Stimulated activated CD8-positive, alpha-beta memory T cell treated with anti-CD3 and anti-CD28 coated beads, Interleukin-4, amount 100 ng/mL, for 1 hour (primary cell): ENCODE measurements at regions not wholly inside any gene's neighbourhood (a gene's known extent, or its start where the extent isn't known, plus 50 kb on each side); places are given as distances from the start of the nearest gene placed in this dataset.

Experiments
- DNase-seq, 2 donors: peaks; one replicate each; pipeline ENCODE4 v3.0.0-alpha.2; 2020; ENCODE audit warnings: low read depth in 2 of 2, low spot score in 1 of 2

DNA sequence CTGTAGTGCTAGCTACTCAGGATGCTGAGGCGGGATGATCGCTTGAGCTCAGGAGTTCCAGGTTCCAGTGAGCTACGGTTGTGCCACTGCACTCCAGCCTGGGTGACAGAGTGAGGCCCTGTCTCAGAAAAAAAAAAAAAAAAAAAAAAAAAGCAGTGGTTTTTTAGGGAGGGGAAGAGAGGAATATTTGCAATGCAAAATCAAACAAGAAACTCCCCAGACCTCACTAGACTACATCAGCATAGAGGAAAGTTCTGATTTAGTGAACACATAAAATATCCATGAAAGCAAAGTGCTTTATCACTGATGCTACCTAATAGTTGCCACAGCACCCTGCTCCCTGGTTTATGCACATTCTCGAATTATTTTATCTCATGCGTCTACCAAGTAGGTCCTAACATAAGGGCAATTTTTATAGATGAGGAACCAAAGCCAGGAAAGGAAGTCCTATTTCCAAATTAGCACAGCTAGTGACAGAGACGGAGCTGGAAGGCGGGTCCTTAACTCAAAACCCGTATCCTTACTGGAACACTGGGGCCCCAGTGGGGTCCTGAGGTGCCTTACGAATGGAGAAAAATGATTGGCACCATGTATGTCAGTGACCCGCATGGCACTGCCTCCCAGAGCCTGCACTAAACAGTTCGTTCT is 50.7 kb upstream of the GPR157 start:
- no peak for DNase-seq

- no peak for DNase-seq
These were observed 51.4 kb upstream of the GPR157 start for GRCh38 chr1:9180111-9180819.

- DNase-seq: peak; percentile 45 to 51
These were observed 52.4 kb upstream of the GPR157 start for GRCh38 chr1:9181176-9181906.

DNA sequence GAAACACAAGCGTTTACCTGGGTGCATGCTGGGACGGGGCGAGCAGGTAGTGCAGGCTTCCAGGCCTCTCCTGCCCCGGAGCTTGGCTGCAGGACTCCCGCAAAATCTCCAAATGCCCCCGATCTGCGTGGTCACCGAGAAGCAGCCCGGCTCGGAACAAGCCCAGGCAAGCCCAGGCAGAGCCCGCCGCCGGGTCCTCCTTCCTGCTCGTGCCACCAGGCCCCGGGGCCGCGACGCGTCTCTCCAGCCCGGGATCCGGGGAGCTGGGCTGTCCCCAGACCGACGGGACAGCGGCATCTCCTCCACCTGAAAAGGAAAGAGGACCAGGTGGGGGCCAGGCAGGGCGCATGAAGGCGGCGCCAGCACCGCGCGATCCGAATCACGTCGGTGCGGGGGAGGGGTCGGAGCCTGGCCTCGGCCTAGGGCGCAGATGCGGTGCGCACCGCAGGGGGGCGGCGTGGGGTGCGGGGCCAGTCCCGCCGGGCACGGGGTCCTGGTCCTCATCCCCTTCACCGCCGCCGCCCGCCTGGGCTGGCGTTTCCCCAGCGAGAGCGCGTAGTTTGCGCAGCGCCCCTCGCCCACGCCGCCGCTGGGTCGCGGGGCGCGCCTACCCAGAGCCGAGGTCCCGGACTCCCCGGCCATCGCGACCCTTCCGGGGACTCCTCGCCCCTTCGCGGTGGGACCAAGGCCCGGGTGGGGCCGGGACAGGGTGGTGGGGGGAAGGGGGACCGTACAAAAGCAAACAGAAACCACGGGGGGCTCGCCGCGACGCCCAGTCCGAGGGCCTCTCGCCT is 52.4 kb upstream of the H6PD start:
- DNase-seq: no peak

- DNase-seq: no peak
These were observed 51.8 kb upstream of the H6PD start for GRCh38 chr1:9182784-9183257.

GRCh38 chr1:9183441-9183840 is 51.1 kb upstream of the H6PD start:
- no peak for DNase-seq

- no peak for DNase-seq
These were observed 50.7 kb upstream of the H6PD start for GRCh38 chr1:9183898-9184297.

DNA sequence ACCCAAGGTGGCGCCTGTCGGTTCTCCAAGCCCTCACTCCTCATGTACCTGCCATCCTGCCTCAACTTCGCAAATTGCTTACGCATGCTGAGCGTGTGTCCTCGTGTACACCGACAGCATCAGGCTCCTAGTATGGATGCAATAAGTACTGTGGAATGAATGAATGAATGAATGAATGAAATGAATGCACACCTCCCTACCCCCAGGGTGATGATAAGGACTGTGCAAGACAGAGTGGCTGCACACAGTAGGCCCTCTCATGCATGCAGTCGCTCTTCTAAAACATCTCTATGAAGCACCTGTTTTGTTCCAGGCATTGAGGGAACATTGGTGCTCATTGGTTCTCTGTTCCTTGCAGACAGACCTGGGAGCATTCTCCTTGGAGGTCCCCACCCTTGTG is 49.8 kb upstream of the H6PD start:
- no peak for DNase-seq
